Erythroblast (primary cell): ENCODE measurements at regions not wholly inside any gene's neighbourhood (a gene's known extent, or its start where the extent isn't known, plus 50 kb on each side); places are given as distances from the start of the nearest gene placed in this dataset.

Experiments used
- GATA1 ChIP-seq: IDR thresholded peaks from 2 replicates; pipeline ENCODE4 v1.6.1; 2011; ENCODE audit warnings: low read depth, mild to moderate bottlenecking, control low read depth, low read length, moderate library complexity
- POLR2A ChIP-seq: IDR thresholded peaks from 2 replicates; pipeline ENCODE4 v1.6.1; 2011; ENCODE audit warnings: mild to moderate bottlenecking, low read length

DNA sequence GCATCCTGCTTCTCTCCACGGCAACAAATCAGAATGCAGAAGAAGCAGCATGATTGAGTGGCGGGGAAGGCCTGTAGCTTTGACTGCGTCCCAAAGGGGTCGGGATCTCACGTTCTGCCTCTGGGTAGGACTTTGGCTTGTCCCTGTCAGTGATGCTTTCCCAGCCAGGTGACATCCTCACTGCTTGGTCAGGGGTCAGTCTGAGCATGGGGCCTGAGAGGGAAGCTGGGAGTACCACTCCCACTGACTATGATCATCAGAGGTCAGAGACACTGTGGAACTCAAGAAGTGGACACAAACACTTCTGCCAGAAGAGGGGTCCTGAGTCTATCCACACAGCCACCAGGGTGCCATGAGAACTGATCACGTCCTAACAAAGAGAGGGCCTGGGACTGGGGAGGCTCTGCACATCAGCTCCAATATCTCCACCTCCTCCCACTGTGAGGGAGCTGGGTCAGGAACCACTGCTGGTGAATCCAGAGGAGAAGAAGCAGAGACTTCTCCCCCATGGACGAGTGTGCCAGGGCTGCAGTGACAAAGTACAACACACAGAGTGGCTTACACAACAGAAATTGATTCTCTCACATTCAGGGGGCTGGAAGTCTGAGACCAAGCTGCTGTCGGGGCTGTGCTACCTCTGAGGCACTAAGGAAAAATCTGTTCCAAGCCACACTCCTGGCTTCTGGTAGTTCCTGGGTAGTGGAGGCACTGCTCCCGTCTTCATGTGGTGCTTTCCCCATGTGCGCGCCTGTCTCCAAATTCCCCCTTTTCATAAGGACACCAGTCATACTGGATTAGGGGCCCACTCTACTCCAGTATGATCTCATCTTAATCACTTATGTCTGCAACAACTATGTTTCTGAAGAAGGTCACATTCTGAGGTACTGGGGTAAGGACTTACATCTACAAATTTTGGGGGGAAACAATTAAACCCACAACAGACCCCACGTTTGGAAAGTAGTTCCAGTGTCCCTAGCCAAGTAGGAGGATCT lies 131.1 kb downstream of the CYP26A1 start:
- TF ChIP-seq POLR2A, result no peak
- TF ChIP-seq GATA1, result no peak
